H54 (cell line): ENCODE measurements at regions not wholly inside any gene's neighbourhood (a gene's known extent, or its start where the extent isn't known, plus 50 kb on each side); places are given as distances from the start of the nearest gene placed in this dataset.
"Not testable (repeated sequence)": the region's sequence is repeated elsewhere in the genome, so short reads cannot be mapped to it uniquely, and the experiment has no call there.

Source experiments
- DNase-seq: peaks from one replicate; pipeline ENCODE4 v3.0.0; 2011; ENCODE audit warnings: low spot score, mixed read lengths; ENCODE audit not compliant: insufficient read length
- FAIRE-seq: peaks from 3 replicates; lab custom pipeline; 2011; peaks lifted over from hg19 to GRCh38; lab: Jason Lieb, UNC
- POLR2A ChIP-seq: IDR thresholded peaks from 2 replicates; pipeline ENCODE4 v1.6.1; 2011; ENCODE audit warnings: low read depth, mild to moderate bottlenecking, low read length

GRCh38 chr10:81496626-81497025, 378.4 kb upstream of the NRG3 start:
- no peak for TF ChIP-seq POLR2A
- no peak for FAIRE-seq
- no peak for DNase-seq

DNA sequence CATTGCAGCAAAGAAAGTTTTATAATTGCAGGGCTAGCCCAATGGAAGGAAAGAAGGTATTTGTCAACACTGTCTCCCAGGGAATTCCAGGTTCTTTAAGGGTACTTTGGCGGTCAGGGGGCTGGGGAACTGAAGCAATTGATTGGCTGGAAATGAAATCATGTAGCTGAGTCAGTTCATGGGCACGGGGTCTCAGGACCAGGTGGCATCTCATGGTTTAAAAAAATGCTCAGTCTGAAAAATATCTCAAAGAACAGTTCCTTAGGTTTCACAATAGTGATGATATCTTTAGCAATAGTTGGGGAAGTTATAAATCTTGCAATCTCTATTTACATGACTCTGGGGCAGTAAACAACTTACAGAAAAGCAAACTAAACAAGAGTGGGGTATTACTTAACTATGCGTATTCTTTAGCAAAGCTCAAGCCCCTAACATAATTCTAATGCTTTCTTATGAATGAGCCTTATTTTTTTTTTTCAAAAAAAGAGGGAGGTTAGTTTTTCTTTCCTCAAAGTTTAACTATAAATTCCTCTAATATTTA, 376.9 kb upstream of the NRG3 start:
- no peak for FAIRE-seq
- no peak for TF ChIP-seq POLR2A
- no peak for DNase-seq

- DNase-seq (no peak), FAIRE-seq (no peak)
- TF ChIP-seq POLR2A = no peak
Observed at GRCh38 chr10:81502677-81503359, 372.2 kb upstream of the NRG3 start.

DNA sequence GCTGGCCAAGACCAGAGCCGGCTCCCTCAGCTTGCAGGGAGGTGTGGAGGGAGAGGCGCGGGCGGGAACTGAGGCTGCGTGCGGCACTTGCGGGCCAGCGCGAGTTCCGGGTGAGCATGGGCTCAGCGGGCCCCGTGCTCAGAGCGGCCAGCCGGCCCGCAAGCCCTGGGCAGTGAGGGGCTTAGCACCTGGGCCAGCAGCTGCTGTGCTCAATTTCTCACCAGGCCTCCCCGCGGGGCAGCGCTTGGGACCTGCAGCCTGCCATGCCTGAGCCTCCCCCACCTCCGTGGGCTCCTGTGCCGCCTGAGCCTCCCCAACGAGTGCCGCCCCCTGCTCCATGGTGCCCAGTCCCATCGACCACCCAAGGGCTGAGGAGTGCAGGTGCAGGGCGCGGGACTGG, 369.2 kb upstream of the NRG3 start:
- not testable (repeated sequence) for DNase-seq, FAIRE-seq

DNA sequence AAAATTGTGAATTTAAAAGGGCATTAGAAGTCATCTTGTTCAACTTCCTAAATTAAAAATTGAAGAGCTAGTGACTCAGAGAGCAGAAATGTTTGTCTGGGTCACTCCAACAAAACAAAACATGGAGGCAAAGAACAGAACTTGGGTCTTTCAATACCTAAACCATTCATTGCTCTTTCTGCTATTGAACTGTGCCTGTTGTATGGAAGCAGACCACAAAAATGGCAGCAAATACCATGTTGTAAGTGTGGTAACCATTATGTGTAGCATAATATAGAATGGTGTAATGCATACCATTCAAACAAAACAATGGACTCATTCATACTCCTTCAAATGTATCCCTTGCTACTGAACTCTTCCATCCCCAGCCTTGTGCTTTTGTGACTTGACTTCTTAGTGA, 360.2 kb upstream of the NRG3 start:
- TF ChIP-seq POLR2A = no peak
- no peak for DNase-seq
- no peak for FAIRE-seq

DNA sequence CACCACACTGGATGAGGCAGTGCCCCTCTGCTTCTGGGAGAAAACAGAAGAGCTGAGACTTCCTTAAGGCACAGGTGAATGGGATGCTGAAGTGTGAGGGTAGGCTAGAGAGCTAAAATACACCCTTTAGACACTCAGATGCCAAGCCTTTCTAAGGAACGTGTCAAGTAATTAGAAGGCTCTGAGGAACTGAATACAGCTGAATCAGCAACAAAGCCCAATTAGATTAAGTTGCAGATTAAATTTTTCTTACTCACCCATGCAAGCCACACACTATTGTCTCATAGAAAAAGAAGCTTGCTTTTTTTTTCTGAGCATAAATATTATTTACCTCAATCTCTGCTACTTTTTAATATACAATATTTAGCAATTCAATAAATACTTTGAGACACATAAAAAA, 354.3 kb upstream of the NRG3 start:
- no peak for FAIRE-seq
- DNase-seq = no peak
- TF ChIP-seq POLR2A = no peak

GRCh38 chr10:81524467-81524866, 350.5 kb upstream of the NRG3 start:
- FAIRE-seq (no peak), DNase-seq (no peak)
- no peak for TF ChIP-seq POLR2A

GRCh38 chr10:81532403-81532802, 342.6 kb upstream of the NRG3 start:
- no peak for TF ChIP-seq POLR2A
- DNase-seq = no peak
- FAIRE-seq = no peak

DNA sequence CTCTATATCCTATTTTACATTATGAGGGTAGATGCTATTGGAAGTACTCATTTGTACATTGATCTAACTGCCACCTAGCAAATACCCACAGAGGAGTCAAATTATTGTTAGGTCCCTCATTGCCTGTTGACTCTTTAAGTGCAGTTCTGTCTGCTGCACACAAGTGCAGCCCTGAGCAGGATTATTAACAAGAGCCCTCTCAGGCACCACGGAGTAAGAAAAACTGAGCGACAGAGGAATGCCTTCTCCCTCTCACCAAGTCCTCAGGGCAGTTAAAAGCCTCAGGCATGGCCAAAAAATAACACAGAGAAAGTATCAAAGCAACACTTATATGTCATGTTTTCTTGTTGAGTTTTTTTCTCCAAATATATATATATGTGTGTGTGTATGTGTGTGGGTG, 340.0 kb upstream of the NRG3 start:
- TF ChIP-seq POLR2A = no peak
- FAIRE-seq = no peak
- DNase-seq = no peak

DNA sequence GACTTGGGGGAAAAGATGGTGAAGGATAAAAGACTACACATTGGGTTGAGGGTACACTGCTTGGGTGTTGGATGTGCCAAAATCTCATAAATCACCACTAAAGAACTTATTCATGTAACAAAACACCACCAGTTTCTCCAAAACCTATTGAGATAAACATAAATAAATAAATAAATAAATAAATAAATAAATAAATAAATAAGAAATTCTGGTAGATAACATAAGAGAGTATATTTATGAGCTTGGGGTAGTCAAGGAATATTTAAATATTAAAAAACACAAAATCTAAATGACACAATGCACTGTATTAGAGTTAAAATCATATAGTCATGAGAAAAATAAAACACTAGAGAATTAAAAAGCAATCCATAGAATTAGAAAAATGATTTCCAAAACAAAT, 333.5 kb upstream of the NRG3 start:
- FAIRE-seq = no peak
- no peak for DNase-seq
- TF ChIP-seq POLR2A = no peak

DNA sequence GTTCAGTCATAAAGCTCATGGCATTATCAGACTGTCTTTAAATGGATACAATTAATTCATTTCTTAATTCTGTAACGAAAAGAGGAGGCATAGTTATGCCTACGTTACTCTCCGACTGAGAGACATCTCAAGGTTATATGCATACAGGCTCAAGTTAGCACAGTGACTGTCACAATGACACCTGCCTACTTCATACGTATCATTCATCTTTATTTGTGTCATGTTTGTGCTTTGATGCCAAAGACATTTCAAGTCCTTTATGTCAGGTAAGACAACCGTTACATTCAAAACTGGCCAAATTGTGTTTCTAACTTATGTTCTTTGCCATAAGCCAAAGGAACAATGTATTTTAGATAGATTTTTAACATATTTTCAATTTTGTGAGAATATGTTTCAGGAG, 328.8 kb upstream of the NRG3 start:
- DNase-seq = no peak
- no peak for TF ChIP-seq POLR2A
- FAIRE-seq = no peak

- DNase-seq (no peak), FAIRE-seq (no peak)
- no peak for TF ChIP-seq POLR2A
Observed at GRCh38 chr10:81548160-81548559, 326.8 kb upstream of the NRG3 start.

- TF ChIP-seq POLR2A = no peak
- DNase-seq (no peak), FAIRE-seq (no peak)
Observed at GRCh38 chr10:81564143-81564542, 310.9 kb upstream of the NRG3 start.

DNA sequence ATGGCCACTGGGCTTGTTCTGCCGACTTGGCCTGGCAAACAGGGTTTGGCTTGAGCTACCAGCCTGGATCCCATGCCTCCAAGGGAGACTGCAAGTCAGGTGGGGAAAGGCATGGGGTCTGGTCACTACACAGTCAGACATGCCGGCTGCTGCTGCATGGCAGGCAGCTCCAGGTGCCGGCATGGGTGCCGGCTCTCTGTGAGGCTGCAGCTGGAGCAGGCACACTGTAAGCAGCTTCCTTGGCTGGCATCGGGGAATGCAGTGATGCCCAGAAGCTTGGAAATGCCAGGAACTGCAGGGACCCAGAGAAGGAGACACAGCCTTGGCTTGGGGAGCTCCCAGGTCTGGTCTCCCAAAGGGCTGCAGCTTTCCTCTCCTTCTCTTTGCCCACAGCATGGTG, 305.5 kb upstream of the NRG3 start:
- no peak for TF ChIP-seq POLR2A
- no peak for FAIRE-seq
- DNase-seq = no peak

- FAIRE-seq = no peak
- TF ChIP-seq POLR2A = no peak
- no peak for DNase-seq
Observed at GRCh38 chr10:81570349-81570748, 304.6 kb upstream of the NRG3 start.
